ENCODE measurements at regions not wholly inside any gene's neighbourhood (a gene's known extent, or its start where the extent isn't known, plus 50 kb on each side); places are given as distances from the start of the nearest gene placed in this dataset.
"Not testable (repeated sequence)": the region's sequence is repeated elsewhere in the genome, so short reads cannot be mapped to it uniquely, and the experiment has no call there.

DNA sequence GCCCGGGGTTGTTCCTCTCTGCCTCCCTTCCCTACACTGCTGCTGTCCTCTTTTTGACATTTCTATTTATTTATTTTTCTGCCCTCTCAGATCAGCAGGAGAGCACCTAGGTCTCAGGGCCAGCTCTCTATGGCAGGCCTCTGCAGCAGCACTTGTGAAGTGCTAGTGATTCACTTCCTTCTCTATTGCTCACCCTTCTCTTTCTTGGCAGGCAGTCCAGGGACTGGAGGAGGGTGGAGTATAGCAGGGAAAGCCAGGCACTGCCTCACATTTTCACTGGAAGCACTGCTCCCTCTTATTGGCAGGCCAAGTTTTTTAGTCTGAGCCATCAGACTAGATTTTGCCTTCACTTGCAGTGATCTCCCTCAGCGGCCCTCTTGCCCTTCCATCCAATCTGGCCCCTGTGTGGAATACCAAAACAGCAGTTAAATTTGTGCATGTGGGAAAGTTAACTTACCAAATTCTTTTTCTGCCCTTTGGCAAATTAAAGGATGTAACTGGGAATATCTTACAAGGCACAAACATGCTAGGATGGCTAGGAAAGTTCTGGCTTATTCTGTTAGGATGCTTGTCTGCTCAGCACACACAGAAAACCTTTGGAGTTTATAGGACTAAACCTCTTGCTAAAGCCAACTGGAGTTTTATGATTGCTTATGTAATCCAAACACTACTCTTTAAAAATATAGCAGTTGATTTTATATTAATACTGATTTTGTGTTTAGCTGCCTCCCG, 847.6 kb downstream of the TTLL7 start:
- TF ChIP-seq CTCF, POLR2A, POLR2AphosphoS5 (IDR thresholded peaks at IDR 0.05): not testable (repeated sequence)
